Fibroblast of pulmonary artery (primary cell): ENCODE measurements at regions not wholly inside any gene's neighbourhood (a gene's known extent, or its start where the extent isn't known, plus 50 kb on each side); places are given as distances from the start of the nearest gene placed in this dataset.

ENCODE experiments used
- DNase-seq: peaks from one replicate; pipeline ENCODE4 v3.0.0-alpha.2; 2010; ENCODE audit warnings: low read depth
- H3K4me3 ChIP-seq: replicated peaks from 2 replicates; pipeline ENCODE4 v1.5.1; 2011; ENCODE audit warnings: low read depth, mild to moderate bottlenecking, control low read depth, low read length, moderate library complexity
- TF ChIP-seq, protein P1 (sequence below): IDR thresholded peaks from 2 replicates; pipeline ENCODE4 v1.5.1; 2011; ENCODE audit warnings: mild to moderate bottlenecking, control low read depth, low read length, inconsistent platforms; ENCODE audit errors: missing control alignments

- TF ChIP-seq, protein P1, sequence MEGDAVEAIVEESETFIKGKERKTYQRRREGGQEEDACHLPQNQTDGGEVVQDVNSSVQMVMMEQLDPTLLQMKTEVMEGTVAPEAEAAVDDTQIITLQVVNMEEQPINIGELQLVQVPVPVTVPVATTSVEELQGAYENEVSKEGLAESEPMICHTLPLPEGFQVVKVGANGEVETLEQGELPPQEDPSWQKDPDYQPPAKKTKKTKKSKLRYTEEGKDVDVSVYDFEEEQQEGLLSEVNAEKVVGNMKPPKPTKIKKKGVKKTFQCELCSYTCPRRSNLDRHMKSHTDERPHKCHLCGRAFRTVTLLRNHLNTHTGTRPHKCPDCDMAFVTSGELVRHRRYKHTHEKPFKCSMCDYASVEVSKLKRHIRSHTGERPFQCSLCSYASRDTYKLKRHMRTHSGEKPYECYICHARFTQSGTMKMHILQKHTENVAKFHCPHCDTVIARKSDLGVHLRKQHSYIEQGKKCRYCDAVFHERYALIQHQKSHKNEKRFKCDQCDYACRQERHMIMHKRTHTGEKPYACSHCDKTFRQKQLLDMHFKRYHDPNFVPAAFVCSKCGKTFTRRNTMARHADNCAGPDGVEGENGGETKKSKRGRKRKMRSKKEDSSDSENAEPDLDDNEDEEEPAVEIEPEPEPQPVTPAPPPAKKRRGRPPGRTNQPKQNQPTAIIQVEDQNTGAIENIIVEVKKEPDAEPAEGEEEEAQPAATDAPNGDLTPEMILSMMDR: no peak
- H3K4me3 ChIP-seq: no peak overlapping the region
- no peak for DNase-seq
Measured at GRCh38 chr1:82969340-82969739, 1029.6 kb downstream of the TTLL7 start.

DNA sequence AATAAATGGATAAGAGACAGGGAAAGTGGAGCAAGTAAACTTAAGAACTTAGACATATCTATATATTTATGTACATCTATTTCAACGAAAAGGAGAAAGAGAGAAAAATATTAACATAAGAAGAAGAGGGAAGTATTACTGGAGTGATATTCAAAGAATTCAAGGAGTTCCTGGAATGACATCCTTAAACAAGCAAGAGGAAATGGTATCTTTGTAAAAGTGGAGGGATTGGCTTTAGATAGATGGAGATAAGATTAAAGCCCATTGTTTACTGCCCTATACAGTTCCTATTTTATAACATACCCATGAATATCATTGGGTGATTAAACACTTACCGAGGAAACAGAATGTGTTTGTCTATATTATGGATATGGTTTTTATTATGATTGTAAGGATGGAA lies 1036.3 kb downstream of the TTLL7 start:
- no peak for DNase-seq
- TF ChIP-seq, protein P1: no peak
- no peak overlapping the region for H3K4me3 ChIP-seq

DNA sequence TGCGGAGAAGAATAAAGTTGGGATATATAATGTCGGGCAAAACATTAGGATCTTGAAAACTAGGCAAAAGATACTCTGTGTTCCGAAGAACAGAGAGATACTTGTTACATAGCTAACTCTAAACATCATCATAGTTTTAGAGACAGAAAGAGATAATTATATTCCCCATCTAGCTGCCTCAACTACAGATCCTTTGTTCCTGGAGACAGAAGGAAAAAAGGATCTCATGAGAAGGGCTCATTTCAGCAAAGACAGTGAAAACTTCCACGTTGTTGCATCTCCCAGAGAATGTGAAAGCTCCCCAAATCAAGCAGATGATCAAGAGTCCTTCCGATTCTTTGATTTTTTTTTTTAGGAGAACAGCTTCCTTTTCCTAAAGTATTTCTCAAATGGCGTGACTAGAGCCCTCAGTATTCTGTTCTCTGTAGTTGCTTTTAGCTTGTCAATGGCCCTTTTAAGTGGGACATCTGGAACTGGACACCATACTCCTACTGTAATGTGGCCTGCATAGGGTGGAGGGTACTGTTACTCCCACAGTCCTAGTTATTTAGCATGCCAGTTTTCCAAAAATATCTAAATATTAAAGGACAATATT lies 1048.2 kb downstream of the TTLL7 start:
- DNase-seq: no peak
- H3K4me3 ChIP-seq: no peak overlapping the region
- TF ChIP-seq, protein P1: no peak

GRCh38 chr1:82948386-82948785 lies 1050.5 kb downstream of the TTLL7 start:
- DNase-seq: no peak
- TF ChIP-seq, protein P1: no peak
- H3K4me3 ChIP-seq: no peak overlapping the region

DNA sequence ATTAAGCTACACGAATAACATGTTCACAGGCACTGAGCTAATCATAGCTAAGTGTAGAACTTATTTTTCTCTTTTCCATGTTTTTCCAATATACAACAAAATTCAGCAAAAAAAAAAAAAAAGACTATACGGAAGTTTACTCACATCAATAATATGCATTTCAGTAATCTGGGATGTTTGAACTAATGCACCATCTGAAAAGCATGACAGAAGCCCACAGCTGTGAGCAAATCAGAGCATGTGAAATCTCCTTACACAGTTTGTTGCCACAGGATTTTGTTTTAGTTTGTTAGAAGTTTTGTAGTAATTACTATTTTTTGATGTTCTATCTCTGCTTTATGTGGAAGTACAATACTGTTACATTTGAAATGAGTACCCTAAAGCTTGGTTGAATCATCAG lies 1051.7 kb downstream of the TTLL7 start:
- H3K4me3 ChIP-seq: no peak overlapping the region
- TF ChIP-seq, protein P1: no peak
- DNase-seq: no peak

GRCh38 chr1:82946096-82946605 lies 1052.8 kb downstream of the TTLL7 start:
- DNase-seq: no peak
- TF ChIP-seq, protein P1: no peak
- no peak overlapping the region for H3K4me3 ChIP-seq

DNA sequence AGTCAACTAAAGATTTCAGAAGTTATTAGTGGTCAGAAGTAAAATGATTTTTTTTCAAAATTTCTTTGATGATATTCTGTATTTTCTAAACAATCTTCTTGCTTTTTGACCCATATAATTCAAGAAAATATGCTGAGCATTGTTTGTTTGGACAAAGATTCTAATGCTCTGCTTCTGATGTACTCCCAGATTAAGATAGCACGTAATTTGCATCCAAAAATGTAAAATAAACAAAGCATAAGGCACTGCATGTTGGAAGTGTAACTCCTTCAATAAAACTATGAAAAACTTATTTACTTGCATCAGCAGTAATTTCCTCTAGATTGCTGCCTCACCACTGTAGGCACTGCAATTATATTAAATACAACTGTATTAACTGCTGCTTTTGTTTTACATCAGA lies 1054.1 kb downstream of the TTLL7 start:
- no peak for DNase-seq
- no peak overlapping the region for H3K4me3 ChIP-seq
- TF ChIP-seq, protein P1: no peak
